Heart left ventricle (tissue), 13 donors: ENCODE measurements at regions not wholly inside any gene's neighbourhood (a gene's known extent, or its start where the extent isn't known, plus 50 kb on each side); places are given as distances from the start of the nearest gene placed in this dataset.

Source experiments
- POLR2A ChIP-seq, 2 donors: fragments of 450-650 bp; IDR thresholded peaks; one replicate each; pipeline ENCODE4 v1.6.1; 2017; ENCODE audit warnings: antibody characterized with exemption in 2 of 2, mild to moderate bottlenecking in 2 of 2, moderate library complexity in 2 of 2
- TF ChIP-seq, protein P1 (sequence below), 12 donors: fragments of 200-600 bp; sonication (generic) in 4 of 12; IDR thresholded peaks; one replicate each; pipeline versions ENCODE4 v1.5.0 to v1.8.0; 2018 to 2022; ENCODE audit warnings: antibody characterized with exemption in 12 of 12, mild to moderate bottlenecking in 5 of 12
- donor health status: ischemic (EF 13 %, LVEDD 7.1; RV severe dilation, severe dysfunction).
- donor health status: DM: no; HTN: yes; CAD: no.
- donor health status: DM: no; HTN: no; CAD: no.
- donor health status: ischemic (EF 25% LVEDD 6.9; RV normal size, moderate dysfunction).
- donor health status: ischemic (EF 25% LVEDD 5.7; RV mildly dilated, moderate dysfunction).
- donor health status: ischemic (EF 35%, LVEDD 5.7; RV mildly dilated, moderate dysfunction).
- donor health status: nonischemic (EF 11% LVEDD 7.7; RV severe dilation, severe dysfunction).
- donor health status: DM: yes; HTN: yes; CAD: no.
- donor health status: PGD.
- donor health status: ischemic (EF 29% LVEDD 5.4; RV normal size, mild dysfunction).
- donor health status: nonischemic (EF 23%, LVEDD 6.1; RV moderate dilation, normal function).

DNA sequence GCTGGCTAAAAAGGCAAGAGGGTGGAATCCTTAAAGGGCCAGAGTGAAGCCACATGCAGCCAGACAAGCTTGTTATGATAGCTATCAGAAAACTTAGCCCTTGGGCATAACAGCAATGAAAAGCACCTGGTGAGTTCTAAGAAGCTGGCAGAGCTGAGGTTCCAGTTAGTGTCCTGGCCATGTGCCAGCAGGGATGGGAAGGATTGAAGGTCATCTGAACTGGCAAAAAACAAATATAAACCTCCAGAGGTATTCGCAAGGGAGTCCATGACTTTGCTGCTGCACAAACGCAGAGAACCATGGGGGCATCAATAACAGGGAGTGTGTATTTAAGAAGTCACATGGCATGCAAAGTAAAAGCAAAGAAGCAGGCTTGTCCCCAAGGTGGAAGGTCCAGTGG lies 208.9 kb downstream of the FAM47A start:
- TF ChIP-seq, protein P1, sequence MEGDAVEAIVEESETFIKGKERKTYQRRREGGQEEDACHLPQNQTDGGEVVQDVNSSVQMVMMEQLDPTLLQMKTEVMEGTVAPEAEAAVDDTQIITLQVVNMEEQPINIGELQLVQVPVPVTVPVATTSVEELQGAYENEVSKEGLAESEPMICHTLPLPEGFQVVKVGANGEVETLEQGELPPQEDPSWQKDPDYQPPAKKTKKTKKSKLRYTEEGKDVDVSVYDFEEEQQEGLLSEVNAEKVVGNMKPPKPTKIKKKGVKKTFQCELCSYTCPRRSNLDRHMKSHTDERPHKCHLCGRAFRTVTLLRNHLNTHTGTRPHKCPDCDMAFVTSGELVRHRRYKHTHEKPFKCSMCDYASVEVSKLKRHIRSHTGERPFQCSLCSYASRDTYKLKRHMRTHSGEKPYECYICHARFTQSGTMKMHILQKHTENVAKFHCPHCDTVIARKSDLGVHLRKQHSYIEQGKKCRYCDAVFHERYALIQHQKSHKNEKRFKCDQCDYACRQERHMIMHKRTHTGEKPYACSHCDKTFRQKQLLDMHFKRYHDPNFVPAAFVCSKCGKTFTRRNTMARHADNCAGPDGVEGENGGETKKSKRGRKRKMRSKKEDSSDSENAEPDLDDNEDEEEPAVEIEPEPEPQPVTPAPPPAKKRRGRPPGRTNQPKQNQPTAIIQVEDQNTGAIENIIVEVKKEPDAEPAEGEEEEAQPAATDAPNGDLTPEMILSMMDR (IDR thresholded peaks at IDR 0.05), result no peak
- TF ChIP-seq POLR2A (IDR thresholded peaks at IDR 0.05), result no peak
